GM19240 (cell line): ENCODE measurements at regions not wholly inside any gene's neighbourhood (a gene's known extent, or its start where the extent isn't known, plus 50 kb on each side); places are given as distances from the start of the nearest gene placed in this dataset.

ENCODE experiments used
- DNase-seq: peaks from one replicate; pipeline ENCODE4 v3.0.0; 2011; ENCODE audit warnings: low spot score; ENCODE audit not compliant: insufficient read length

DNA sequence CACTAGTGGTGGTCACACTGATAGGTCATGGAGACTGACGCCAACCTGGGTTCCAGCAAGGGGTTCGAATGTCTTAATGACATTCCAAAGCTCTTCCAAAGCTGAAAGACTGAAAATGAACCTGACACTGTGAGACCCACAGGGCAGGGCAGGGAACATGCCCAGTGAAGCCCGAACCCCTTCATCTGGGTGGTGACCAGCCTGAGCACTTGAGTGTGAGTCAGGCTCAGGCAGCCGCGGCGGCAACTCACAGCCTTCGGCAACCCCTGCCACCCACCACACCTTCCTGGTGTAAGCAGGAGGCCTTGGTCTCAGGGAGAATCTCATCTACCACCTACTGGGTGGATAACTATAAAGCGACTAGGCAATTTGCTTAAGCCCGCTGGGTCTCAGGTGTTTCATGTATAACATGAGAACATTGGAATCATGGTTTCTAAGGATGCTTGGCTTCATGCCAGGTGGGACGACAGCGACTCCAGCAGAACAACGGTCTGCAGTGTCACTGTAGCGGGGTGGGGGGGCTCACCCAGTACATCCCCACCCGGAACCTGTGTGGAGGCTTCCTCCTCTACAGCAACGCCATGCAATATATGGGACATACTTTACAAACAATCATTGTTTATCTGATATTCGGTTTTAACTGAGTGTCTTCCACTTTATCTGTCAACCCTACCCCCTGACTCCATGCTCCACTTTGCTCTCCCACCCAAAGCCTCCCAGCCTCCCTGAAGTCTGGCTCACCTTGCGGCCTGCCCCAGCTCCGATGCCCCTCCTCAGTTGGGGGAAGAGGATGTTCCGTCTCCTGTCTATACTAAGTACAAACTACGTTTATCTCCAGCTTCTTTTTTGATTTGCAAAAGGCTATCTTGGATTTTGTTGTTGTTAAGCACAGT is 125.0 kb upstream of the MEF2A start:
- DNase-seq: no peak

DNA sequence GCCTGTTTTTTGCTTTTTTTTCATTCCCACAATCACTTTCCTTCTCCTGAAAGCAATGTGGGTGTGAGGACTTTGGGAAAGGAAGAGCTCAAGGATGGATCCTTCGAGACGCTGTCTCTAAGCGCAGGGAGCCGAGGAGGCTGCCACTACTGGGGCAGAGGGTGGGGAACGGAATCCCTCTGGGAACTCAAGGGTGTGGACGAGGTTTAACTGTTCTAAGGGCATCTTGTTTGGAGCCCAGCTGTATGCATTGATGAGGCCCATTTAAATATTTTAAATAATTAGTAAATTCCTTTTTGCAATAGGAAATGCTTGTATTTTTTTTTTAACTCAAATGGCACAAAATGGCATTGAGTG is 124.4 kb upstream of the MEF2A start:
- no peak for DNase-seq

DNA sequence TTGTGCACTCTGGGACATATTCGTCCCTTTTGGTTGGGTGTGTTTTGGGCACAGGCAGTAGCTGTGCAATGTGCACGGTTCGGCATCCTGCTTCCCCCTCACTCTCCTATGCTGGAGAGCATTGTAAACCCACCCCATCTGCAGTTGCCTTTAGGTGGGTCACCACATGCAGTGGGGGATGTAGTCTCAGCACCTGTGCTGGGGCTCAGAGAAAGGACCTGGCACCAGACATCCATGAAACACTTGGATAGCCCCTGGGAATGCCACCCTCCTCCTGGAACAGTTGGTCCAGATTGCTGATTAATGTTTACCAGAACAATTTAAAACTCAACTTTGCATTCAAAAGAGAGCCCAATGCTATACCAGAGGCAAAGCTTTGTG is 123.9 kb upstream of the MEF2A start:
- DNase-seq: no peak

- DNase-seq: no peak
Measured at GRCh38 chr15:99442252-99442897, 123.4 kb upstream of the MEF2A start.

DNA sequence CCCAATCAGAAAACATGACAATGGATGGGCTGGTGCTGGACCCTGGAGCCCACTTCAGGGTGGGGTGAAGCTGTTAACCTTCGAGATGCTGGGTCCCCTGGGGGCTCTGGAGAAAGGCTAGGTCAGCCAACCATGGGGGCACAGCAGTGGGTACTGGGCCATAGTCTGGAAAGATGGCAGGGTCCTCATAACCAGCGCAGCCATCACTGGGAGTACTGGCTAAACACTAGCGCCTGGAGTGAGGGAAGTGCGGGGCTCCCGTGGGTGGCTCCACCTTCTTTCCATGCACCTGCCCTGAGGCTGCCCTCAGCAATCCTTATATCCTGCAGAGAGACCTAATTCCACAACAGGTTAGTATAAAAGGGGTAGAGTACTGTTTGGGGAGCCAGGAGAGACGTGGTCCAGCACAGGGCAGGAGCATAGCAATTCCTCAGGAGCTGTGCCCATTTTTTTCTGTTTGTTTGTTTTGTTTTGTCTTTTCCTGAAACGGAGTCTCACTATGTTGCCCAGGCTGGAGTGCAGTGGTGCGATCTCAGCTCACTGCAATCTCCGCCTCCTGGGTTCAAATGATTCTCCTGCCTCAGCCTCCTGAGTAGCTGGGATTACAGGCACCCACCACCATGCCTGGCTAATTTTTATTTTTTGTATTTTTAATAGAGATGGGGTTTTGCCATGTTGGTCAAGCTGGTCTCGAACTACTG is 122.6 kb upstream of the MEF2A start:
- no peak for DNase-seq

DNA sequence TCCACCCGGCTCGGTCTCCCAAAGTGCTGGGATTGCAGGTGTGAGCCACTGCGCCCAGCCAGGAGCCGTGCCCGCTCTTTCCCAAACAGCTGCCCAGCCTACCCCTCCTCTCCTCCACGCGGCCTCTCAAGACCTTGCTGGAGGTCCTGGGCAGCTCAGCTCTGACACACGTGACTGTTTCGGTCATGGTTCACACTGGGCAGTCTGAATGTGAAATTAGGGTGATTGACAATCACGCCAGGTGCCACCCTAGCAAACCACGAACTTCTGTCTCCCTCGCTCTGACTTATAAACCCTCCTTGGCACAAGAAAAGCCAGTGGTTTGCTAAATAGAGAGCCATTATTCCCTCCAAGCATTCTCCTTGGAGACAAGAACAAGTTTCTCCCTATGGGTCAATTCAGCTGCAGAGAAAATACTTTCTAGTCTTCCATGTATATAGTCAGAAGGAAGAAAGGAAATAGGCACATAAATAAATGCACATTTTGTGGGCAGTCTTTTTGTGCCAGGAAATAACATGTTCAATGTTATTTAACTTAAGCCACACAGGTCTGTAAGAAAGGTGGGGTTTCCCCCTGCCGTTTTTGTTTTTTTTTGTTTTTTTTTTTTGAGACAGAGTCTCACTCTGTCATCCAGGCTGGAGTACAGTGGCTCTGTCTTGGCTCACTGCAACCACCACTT is 121.9 kb upstream of the MEF2A start:
- DNase-seq: no peak

- DNase-seq: no peak
Measured at GRCh38 chr15:99445272-99445850, 120.4 kb upstream of the MEF2A start.

GRCh38 chr15:99446565-99447496 is 119.0 kb upstream of the MEF2A start:
- no peak for DNase-seq

GRCh38 chr15:99447497-99448371 is 118.0 kb upstream of the MEF2A start:
- no peak for DNase-seq

GRCh38 chr15:99449514-99449913 is 116.3 kb upstream of the MEF2A start:
- no peak for DNase-seq

- DNase-seq: no peak
Measured at GRCh38 chr15:99450896-99451358, 114.9 kb upstream of the MEF2A start.

- DNase-seq: no peak
Measured at GRCh38 chr15:99451484-99451883, 114.3 kb upstream of the MEF2A start.

DNA sequence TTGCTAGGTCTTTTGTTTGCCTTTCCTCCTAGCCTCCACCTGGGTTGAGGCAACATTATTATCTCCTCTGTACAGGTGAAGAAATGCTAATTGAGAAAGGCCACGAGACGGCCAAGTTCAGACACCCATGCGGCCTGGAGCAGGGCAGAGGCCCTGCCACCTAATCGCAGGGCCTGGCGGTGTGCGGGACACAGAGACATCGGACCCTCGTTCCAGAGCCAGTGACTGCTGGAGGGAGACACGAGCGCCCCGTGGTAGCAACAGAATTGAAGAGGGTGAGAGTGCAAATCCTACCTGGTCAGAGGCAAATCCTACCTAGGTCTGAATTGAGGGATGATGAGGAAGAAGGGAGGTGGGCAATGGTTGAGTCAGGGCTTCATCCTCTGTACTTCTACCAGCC is 113.8 kb upstream of the MEF2A start:
- DNase-seq: no peak

- DNase-seq: peak; percentile 74
Measured at GRCh38 chr15:99452728-99453636, 112.8 kb upstream of the MEF2A start.

DNA sequence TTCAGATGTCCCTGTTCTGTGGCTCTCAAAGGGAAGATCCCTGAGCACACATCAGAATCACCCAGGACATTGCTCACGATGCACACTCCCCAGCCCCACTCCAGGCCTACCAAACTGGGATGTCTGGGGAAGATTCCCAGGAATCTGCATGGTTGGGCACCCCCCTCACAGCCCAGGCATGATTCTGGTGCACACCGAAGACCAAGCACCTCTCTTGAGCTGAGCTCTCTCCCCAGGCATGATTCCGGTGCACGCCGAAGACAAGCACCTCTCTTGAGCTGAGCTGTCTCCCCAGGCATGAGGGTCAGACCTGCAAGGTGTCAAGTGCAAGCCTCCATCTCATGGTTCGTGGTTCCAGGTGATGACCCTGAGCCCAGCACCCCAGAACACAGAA is 112.2 kb upstream of the MEF2A start:
- DNase-seq: no peak

DNA sequence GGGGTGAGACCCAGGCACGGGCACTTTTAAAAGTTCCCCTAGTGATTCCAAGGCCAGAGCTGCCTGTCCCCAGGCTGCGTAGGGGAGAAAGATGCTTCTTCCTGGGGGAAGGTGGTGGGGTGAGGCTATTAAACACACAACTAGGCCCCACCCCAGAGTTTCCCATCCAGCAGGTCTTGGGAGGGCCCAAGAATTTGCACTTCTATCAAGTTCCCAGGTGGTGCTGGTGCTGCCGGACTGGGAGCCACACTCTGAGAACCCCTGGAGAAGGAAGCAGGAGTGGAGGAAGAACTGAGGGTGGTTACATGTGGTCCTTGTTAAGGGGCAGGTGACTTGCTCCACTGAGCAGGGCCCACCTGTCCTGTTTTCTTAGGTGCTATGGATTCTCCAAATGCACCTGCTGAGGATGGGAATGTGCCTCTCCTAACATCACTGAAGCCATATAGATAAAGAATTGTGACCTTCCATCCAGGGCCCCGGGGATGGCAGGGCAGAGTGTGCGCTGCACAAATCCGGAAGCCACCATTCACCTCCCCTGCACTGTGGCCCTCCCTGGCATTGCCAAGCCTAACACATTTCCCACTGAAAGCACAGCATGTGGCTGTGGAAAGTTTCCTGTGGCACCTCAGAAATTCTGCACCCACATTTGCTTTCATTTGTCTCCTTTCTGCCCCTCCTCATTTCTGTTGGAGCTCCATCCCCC is 111.5 kb upstream of the MEF2A start:
- no peak for DNase-seq

DNA sequence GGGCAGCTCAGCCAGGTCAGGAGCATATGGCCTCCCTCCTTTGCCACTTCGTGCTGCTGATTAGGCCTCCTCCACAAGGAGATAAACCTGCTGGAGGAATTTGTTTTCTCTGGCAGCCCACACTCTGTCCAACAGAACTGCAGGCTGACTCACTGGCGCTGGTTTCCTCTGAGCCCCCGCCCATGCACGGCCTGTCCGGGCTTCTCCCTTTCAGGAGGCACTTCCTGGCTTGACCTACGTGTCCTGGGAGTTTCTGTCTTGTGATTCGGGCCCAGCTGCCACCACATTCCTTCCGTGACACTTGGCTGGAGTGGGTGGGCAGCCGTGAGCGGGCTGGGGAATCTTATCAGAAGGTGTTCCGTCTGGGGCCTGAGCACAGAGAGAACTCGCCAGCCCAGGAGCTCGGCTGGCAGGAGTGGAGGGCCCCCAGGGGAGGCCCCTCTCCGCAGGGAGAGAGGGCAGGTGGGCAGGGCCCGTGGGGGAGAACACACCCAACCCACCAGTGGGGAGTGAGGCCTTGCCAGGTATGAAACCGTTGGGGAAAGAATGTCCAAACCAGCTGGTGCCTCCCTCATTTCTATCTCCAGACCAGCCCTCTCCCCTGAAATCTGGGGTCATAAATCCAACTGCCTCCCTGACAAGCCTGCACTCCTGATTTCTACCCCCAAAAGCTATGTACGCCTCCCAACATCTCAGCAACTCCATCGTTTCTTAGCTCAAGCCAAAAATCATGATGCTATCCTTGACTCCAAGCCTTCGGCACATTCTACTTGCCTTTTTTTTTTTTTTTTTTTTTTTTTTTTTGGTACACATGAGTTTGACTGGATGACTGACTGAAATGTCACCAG is 110.6 kb upstream of the MEF2A start:
- no peak for DNase-seq
